ENCODE measurements at regions not wholly inside any gene's neighbourhood (a gene's known extent, or its start where the extent isn't known, plus 50 kb on each side); places are given as distances from the start of the nearest gene placed in this dataset.

DNA sequence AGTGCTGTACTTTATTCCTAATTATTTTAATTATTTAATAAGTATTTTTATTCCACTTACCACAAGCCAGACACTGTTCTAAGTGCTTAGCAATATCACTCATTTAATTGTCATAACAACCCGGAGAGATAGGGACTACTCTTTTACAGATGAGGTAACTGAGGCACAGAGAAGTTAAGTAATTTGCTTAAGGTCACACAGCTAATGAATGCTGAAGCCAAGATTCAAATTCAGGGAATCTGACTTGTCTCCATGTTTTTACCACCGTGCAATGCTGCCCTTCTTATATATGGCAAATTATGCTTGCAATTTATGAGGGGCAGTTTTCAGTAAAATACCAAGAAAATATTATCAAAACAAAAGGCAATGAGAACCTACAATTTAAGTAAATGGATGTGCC, 168.4 kb upstream of the KIF2A start:
- H3K4me3 ChIP-seq = no peak overlapping the region
- no peaks in the 10 kb centered on the region for H3K9me3 ChIP-seq
- DNase-seq = no peak
- H3K4me1 ChIP-seq = no peaks in the 10 kb centered on the region
- TF ChIP-seq CTCF (IDR thresholded peaks at IDR 0.05) = no peak
- no peaks in the 10 kb centered on the region for H3K27me3 ChIP-seq (ENCODE audit: low read depth)
- no peak overlapping the region for H3K27ac ChIP-seq
- ATAC-seq = no peak
- H3K36me3 ChIP-seq = no peaks in the 10 kb centered on the region
- intact Hi-C loops (cut with DNase I) = no loop called here

GRCh38 chr5:62138607-62139006, 167.4 kb upstream of the KIF2A start:
- Histone ChIP-seq H3K36me3 (no peaks in the 10 kb centered on the region), H3K27me3 (ENCODE audit: low read depth) (no peaks in the 10 kb centered on the region), H3K27ac (no peak overlapping the region), H3K4me3 (no peak overlapping the region), H3K4me1 (peaks cover 6% of the 10 kb centered on the region), H3K9me3 (no peaks in the 10 kb centered on the region)
- ATAC-seq (no peak), DNase-seq (no peak)
- intact Hi-C loops (cut with DNase I) = no loop called here
- TF ChIP-seq CTCF (IDR thresholded peaks at IDR 0.05) = no peak

DNA sequence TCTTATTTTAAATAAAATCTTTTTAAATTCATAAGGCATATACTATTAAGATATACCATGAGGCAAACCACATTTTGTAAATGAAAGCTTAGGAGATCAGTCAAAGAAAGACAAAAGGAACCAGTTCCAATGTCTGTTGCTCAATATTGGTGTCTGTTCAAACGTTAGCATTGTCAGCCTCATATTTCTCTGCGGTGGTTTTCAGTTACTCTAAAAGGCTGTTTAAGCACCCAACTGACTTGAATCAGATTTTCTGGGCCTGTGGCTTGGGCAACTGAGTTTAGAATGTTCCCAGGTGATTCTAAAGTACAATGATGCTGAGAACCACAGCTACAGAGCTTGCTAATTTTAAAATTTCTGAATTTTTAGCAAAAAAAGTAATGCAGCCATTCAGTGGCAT, 166.3 kb upstream of the KIF2A start:
- Histone ChIP-seq H3K27ac (no peak overlapping the region), H3K4me1 (peaks cover 14% of the 10 kb centered on the region), H3K4me3 (no peak overlapping the region), H3K9me3 (no peaks in the 10 kb centered on the region), H3K27me3 (ENCODE audit: low read depth) (no peaks in the 10 kb centered on the region), H3K36me3 (no peaks in the 10 kb centered on the region)
- ATAC-seq (no peak), DNase-seq (no peak)
- no peak for TF ChIP-seq CTCF (IDR thresholded peaks at IDR 0.05)
- intact Hi-C loops (cut with DNase I) = no loop called here

DNA sequence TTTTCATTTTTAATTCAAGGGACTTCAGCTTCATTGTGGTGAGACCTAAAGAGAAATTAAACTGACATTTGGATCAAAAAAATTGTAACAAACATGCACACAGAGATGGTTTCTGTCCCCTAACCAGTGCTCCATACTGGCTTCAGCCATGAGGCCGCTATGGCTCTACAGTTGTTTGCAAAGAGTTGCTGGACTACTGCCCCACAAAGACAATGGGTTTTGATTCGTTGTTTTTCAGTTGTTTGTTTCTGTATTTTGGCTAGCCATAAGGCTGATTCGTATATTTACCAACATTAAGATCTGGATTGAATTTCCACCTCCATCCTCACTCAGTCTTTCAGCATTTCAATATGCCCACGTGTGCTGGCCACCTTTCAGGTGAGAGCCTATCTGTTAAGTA, 163.7 kb upstream of the KIF2A start:
- Histone ChIP-seq H3K27ac (no peak overlapping the region), H3K9me3 (no peaks in the 10 kb centered on the region), H3K36me3 (no peaks in the 10 kb centered on the region), H3K27me3 (ENCODE audit: low read depth) (no peaks in the 10 kb centered on the region), H3K4me3 (no peak overlapping the region), H3K4me1 (peaks cover 14% of the 10 kb centered on the region)
- DNase-seq (no peak), ATAC-seq (no peak)
- intact Hi-C loops (cut with DNase I) = no loop called here
- TF ChIP-seq CTCF (IDR thresholded peaks at IDR 0.05) = no peak

- peak; percentile 46 to 76 for ATAC-seq
These were observed 162.5 kb upstream of the KIF2A start for GRCh38 chr5:62143268-62144229.

More at GRCh38 chr5:62143268-62144229, 162.5 kb upstream of the KIF2A start:
- H3K27ac ChIP-seq = no peak overlapping the region
- intact Hi-C loops (cut with DNase I) = no loop called here
- TF ChIP-seq CTCF (IDR thresholded peaks at IDR 0.05) = peak; percentile 56
- H3K27me3 ChIP-seq (ENCODE audit: low read depth) = no peaks in the 10 kb centered on the region
- H3K4me1 ChIP-seq = peaks cover 14% of the 10 kb centered on the region
- no peak for DNase-seq
- no peaks in the 10 kb centered on the region for H3K36me3 ChIP-seq
- no peaks in the 10 kb centered on the region for H3K9me3 ChIP-seq
- H3K4me3 ChIP-seq = no peak overlapping the region

All from lower lobe of right lung (tissue), 2 donors.